ENCODE measurements at regions not wholly inside any gene's neighbourhood (a gene's known extent, or its start where the extent isn't known, plus 50 kb on each side); places are given as distances from the start of the nearest gene placed in this dataset.

- TF ChIP-seq CTCF (IDR thresholded peaks at IDR 0.05; ENCODE audit: unreplicated experiment) = no peak
- Mint-ChIP-seq H3K4me1 (ENCODE audit: insufficient read depth, unreplicated experiment) (peaks cover 15% of the 10 kb centered on the region), H3K36me3 (ENCODE audit: insufficient read depth, unreplicated experiment) (peaks cover 6% of the 10 kb centered on the region), H3K27ac (ENCODE audit: low read depth, unreplicated experiment) (no peak overlapping the region), H3K27me3 (ENCODE audit: insufficient read depth, unreplicated experiment) (no peaks in the 10 kb centered on the region), H3K4me3 (ENCODE audit: unreplicated experiment) (no peak overlapping the region), H3K9me3 (ENCODE audit: unreplicated experiment) (no peaks in the 10 kb centered on the region)
- ChIA-PET POLR2A (no interaction called here), CTCF (interaction anchor here (0.6 to 1.5 kb wide), 2 partner anchors 15 to 145 kb away, joined by 4 to 6 read pairs; no protein-coding TSS in a partner anchor)
- intact Hi-C loops (cut with micrococcal nuclease) = no loop called here
- no peak for DNase-seq (ENCODE audit: unreplicated experiment)
- BruUV-seq (replicated peaks) = no TSS peak
Observed at GRCh38 chr1:53378061-53378460, 50.2 kb upstream of the LRP8 start.

GRCh38 chr1:53378932-53379661 is 51.2 kb upstream of the LRP8 start:
- no peaks in the 10 kb centered on the region for H3K9me3 Mint-ChIP-seq (ENCODE audit: unreplicated experiment)
- H3K4me1 Mint-ChIP-seq (ENCODE audit: insufficient read depth, unreplicated experiment) = peaks cover 15% of the 10 kb centered on the region

GRCh38 chr1:53379662-53380002 is 51.8 kb upstream of the LRP8 start:
- Mint-ChIP-seq H3K4me3 (ENCODE audit: unreplicated experiment) (no peak overlapping the region), H3K27me3 (ENCODE audit: insufficient read depth, unreplicated experiment) (no peaks in the 10 kb centered on the region), H3K27ac (ENCODE audit: low read depth, unreplicated experiment) (no peak overlapping the region), H3K36me3 (ENCODE audit: insufficient read depth, unreplicated experiment) (peaks cover 6% of the 10 kb centered on the region), H3K9me3 (ENCODE audit: unreplicated experiment) (no peaks in the 10 kb centered on the region), H3K4me1 (ENCODE audit: insufficient read depth, unreplicated experiment) (peaks cover 15% of the 10 kb centered on the region)
- no TSS peak for BruUV-seq (replicated peaks)
- ChIA-PET CTCF (no interaction called here), POLR2A (no interaction called here)
- no peak for DNase-seq (ENCODE audit: unreplicated experiment)
- intact Hi-C loops (cut with micrococcal nuclease) = no loop called here
- TF ChIP-seq CTCF (IDR thresholded peaks at IDR 0.05; ENCODE audit: unreplicated experiment) = no peak

More at GRCh38 chr1:53378932-53379661, 51.2 kb upstream of the LRP8 start:
- no TSS peak for BruUV-seq (replicated peaks)
- H3K27me3 Mint-ChIP-seq (ENCODE audit: insufficient read depth, unreplicated experiment) = no peaks in the 10 kb centered on the region
- TF ChIP-seq CTCF (IDR thresholded peaks at IDR 0.05; ENCODE audit: unreplicated experiment) = no peak
- ChIA-PET CTCF (no interaction called here), POLR2A (no interaction called here)
- DNase-seq (ENCODE audit: unreplicated experiment) = no peak
- intact Hi-C loops (cut with micrococcal nuclease) = no loop called here
- H3K36me3 Mint-ChIP-seq (ENCODE audit: insufficient read depth, unreplicated experiment) = peaks cover 6% of the 10 kb centered on the region
- H3K27ac Mint-ChIP-seq (ENCODE audit: low read depth, unreplicated experiment) = no peak overlapping the region
- no peak overlapping the region for H3K4me3 Mint-ChIP-seq (ENCODE audit: unreplicated experiment)

GRCh38 chr1:53380296-53380695 is 52.4 kb upstream of the LRP8 start:
- intact Hi-C loops (cut with micrococcal nuclease) = no loop called here
- Mint-ChIP-seq H3K27ac (ENCODE audit: low read depth, unreplicated experiment) (no peak overlapping the region), H3K27me3 (ENCODE audit: insufficient read depth, unreplicated experiment) (no peaks in the 10 kb centered on the region), H3K36me3 (ENCODE audit: insufficient read depth, unreplicated experiment) (peaks cover 6% of the 10 kb centered on the region), H3K4me3 (ENCODE audit: unreplicated experiment) (no peak overlapping the region), H3K9me3 (ENCODE audit: unreplicated experiment) (no peaks in the 10 kb centered on the region), H3K4me1 (ENCODE audit: insufficient read depth, unreplicated experiment) (peaks cover 15% of the 10 kb centered on the region)
- POLR2A ChIA-PET = no interaction called here
- DNase-seq (ENCODE audit: unreplicated experiment) = no peak
- BruUV-seq (replicated peaks) = no TSS peak
- CTCF ChIA-PET = no interaction called here
- TF ChIP-seq CTCF (IDR thresholded peaks at IDR 0.05; ENCODE audit: unreplicated experiment) = no peak
